ENCODE measurements at regions not wholly inside any gene's neighbourhood (a gene's known extent, or its start where the extent isn't known, plus 50 kb on each side); places are given as distances from the start of the nearest gene placed in this dataset.
A peak's percentile ranks its signal among the peaks of the same experiment; 100 is the strongest.

GRCh38 chr16:82241469-82242052 lies 71.5 kb upstream of the MPHOSPH6 start:
- DNase-seq (ENCODE audit: low read depth in 2 of 2): no peak

- DNase-seq (ENCODE audit: low read depth in 2 of 2): no peak
Measured at GRCh38 chr16:82240111-82240510, 70.1 kb upstream of the MPHOSPH6 start.

GRCh38 chr16:82236875-82237274 lies 66.9 kb upstream of the MPHOSPH6 start:
- no peak for DNase-seq (ENCODE audit: low read depth in 2 of 2)

- no peak for DNase-seq (ENCODE audit: low read depth in 2 of 2)
Measured at GRCh38 chr16:82236415-82236814, 66.4 kb upstream of the MPHOSPH6 start.

GRCh38 chr16:82232806-82233205 lies 62.8 kb upstream of the MPHOSPH6 start:
- DNase-seq (ENCODE audit: low read depth in 2 of 2): no peak

GRCh38 chr16:82231008-82231787 lies 61.2 kb upstream of the MPHOSPH6 start:
- no peak for DNase-seq (ENCODE audit: low read depth in 2 of 2)

- peak; percentile 45 to 57 for DNase-seq (ENCODE audit: low read depth in 2 of 2)
Measured at GRCh38 chr16:82229800-82230619, 60.0 kb upstream of the MPHOSPH6 start.

GRCh38 chr16:82226327-82226726 lies 56.3 kb upstream of the MPHOSPH6 start:
- no peak for DNase-seq (ENCODE audit: low read depth in 2 of 2)

GRCh38 chr16:82224821-82225220 lies 54.8 kb upstream of the MPHOSPH6 start:
- no peak for DNase-seq (ENCODE audit: low read depth in 2 of 2)

GRCh38 chr16:82220541-82220940 lies 50.5 kb upstream of the MPHOSPH6 start:
- DNase-seq (ENCODE audit: low read depth in 2 of 2): no peak
